MM.1S (cell line): ENCODE measurements at regions not wholly inside any gene's neighbourhood (a gene's known extent, or its start where the extent isn't known, plus 50 kb on each side); places are given as distances from the start of the nearest gene placed in this dataset.

ENCODE experiments used
- EZH2 ChIP-seq: fragments of 300-600 bp; sonication (generic); optimal IDR thresholded peaks from 2 replicates; pipeline ENCODE3; 2017; ENCODE audit warnings: low read depth, mild to moderate bottlenecking, antibody characterized with exemption, low read length, mixed read lengths
- TF ChIP-seq, protein P1 (sequence below): fragments of 300-600 bp; sonication (generic); IDR thresholded peaks from 2 replicates; pipeline ENCODE4 v1.5.1; 2016; ENCODE audit warnings: antibody characterized with exemption, low read length, mixed read lengths

GRCh38 chr2:172281648-172282570 lies 145.5 kb upstream of the ITGA6 start:
- TF ChIP-seq EZH2: no peak
- TF ChIP-seq, protein P1, sequence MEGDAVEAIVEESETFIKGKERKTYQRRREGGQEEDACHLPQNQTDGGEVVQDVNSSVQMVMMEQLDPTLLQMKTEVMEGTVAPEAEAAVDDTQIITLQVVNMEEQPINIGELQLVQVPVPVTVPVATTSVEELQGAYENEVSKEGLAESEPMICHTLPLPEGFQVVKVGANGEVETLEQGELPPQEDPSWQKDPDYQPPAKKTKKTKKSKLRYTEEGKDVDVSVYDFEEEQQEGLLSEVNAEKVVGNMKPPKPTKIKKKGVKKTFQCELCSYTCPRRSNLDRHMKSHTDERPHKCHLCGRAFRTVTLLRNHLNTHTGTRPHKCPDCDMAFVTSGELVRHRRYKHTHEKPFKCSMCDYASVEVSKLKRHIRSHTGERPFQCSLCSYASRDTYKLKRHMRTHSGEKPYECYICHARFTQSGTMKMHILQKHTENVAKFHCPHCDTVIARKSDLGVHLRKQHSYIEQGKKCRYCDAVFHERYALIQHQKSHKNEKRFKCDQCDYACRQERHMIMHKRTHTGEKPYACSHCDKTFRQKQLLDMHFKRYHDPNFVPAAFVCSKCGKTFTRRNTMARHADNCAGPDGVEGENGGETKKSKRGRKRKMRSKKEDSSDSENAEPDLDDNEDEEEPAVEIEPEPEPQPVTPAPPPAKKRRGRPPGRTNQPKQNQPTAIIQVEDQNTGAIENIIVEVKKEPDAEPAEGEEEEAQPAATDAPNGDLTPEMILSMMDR: no peak
